ENCODE measurements at regions not wholly inside any gene's neighbourhood (a gene's known extent, or its start where the extent isn't known, plus 50 kb on each side); places are given as distances from the start of the nearest gene placed in this dataset.

- Histone ChIP-seq H2BK12ac (ENCODE audit: low read depth, low read length) (no peak overlapping the region), H3K56ac (replicated peaks; ENCODE audit: insufficient read length, low read depth, low read length) (no peak overlapping the region), H3K23me2 (ENCODE audit: low read depth, low read length) (no peaks in the 10 kb centered on the region), H2BK5ac (ENCODE audit: low read depth, low read length) (no peak overlapping the region), H3K27me3 (replicated peaks in 1 of 4; ENCODE audit: control insufficient read depth in 3 of 4, extremely low read depth in 1 of 4, insufficient read depth in 3 of 4, low read length in 3 of 4) (no peaks in the 10 kb centered on the region), H4K91ac (replicated peaks; ENCODE audit: insufficient read length, low read length) (no peak overlapping the region), H4K20me1 (replicated peaks in 1 of 2; ENCODE audit: control insufficient read depth in 1 of 2, insufficient read depth in 2 of 2, low read length in 2 of 2) (no peaks in the 10 kb centered on the region), H3K18ac (ENCODE audit: extremely low read depth, low read length) (no peak overlapping the region), H3K4me3 (ENCODE audit: extremely low read depth in 1 of 4, insufficient read depth in 2 of 4, low read depth in 3 of 4, low read length in 4 of 4) (no peak overlapping the region), H2BK120ac (replicated peaks; ENCODE audit: low read depth, low read length) (no peak overlapping the region), H4K8ac (ENCODE audit: extremely low read depth, insufficient read depth, low read length) (peak overlapping the region; percentile 3; the same call in 1 of the 2 replicates), H3K9ac (replicated peaks in 1 of 4; ENCODE audit: extremely low read depth in 1 of 4, low read depth in 3 of 4, low read length in 3 of 4) (no peak overlapping the region), H3K4ac (replicated peaks; ENCODE audit: insufficient read length, low read depth, low read length) (no peak overlapping the region), H3K4me2 (ENCODE audit: insufficient read depth in 1 of 2, low read depth in 2 of 2, low read length in 2 of 2) (no peak overlapping the region), H3K14ac (ENCODE audit: insufficient read length) (no peak overlapping the region), H3K9me3 (ENCODE audit: insufficient read depth in 2 of 2, low read depth in 1 of 2, low read length in 1 of 2) (no peaks in the 10 kb centered on the region; a peak in 1 of 4 replicates), H3K23ac (ENCODE audit: insufficient read length) (no peak overlapping the region), H3K36me3 (ENCODE audit: control insufficient read depth in 2 of 4, insufficient read depth in 4 of 4, low read length in 3 of 4) (no peaks in the 10 kb centered on the region), H4K5ac (ENCODE audit: insufficient read length, low read depth, low read length) (no peak overlapping the region), H3K79me2 (ENCODE audit: control insufficient read depth in 1 of 2, insufficient read depth in 2 of 2, low read length in 2 of 2) (no peaks in the 10 kb centered on the region), H2AK5ac (ENCODE audit: low read depth, low read length) (no peak overlapping the region), H3K4me1 (replicated peaks in 1 of 4; ENCODE audit: control insufficient read depth in 3 of 4, insufficient read depth in 4 of 4, low read length in 3 of 4) (no peaks in the 10 kb centered on the region), H2BK15ac (ENCODE audit: low read length) (no peak overlapping the region), H2AFZ (ENCODE audit: low read length) (no peak overlapping the region), H3K27ac (ENCODE audit: low read depth, low read length) (no peak overlapping the region), H2BK20ac (ENCODE audit: low read length) (no peak overlapping the region), H3K79me1 (ENCODE audit: low read depth, low read length) (no peaks in the 10 kb centered on the region)
- FAIRE-seq (no peak), DNase-seq (ENCODE audit: low read depth in 1 of 2, low spot score in 2 of 2) (no peak)
- 90% methylated on average over 14 of the region's 14 CpGs; no CpG with 5 or more reads in 1 of the 2 experiments for WGBS, 2 experiments (ENCODE audit: extremely low coverage in 1 of 2, insufficient coverage in 1 of 2, insufficient read length in 1 of 2, insufficient replicate concordance in 2 of 2, low coverage in 1 of 2, low lambda C conversion rate in 2 of 2, missing lambda C conversion rate in 1 of 2)
- POLR2A ChIA-PET (ENCODE audit: partially characterized antibody): no interaction called here
- TF ChIP-seq ATF2 (IDR thresholded peaks at IDR 0.05; ENCODE audit: low read length): no peak
- no peak for TF ChIP-seq CBX5 (IDR thresholded peaks at IDR 0.05; ENCODE audit: low read depth, low read length)
- no peak for TF ChIP-seq SIX5 (IDR thresholded peaks at IDR 0.05; ENCODE audit: low read depth, low read length)
- TF ChIP-seq ASH2L (IDR thresholded peaks at IDR 0.05; ENCODE audit: low read length): no peak
- CTCF ChIA-PET (ENCODE audit: partially characterized antibody): interaction anchor here (1.6 kb wide), 1 partner anchor 11 kb away, joined by 4 read pairs; no protein-coding TSS in a partner anchor
Measured at GRCh38 chr19:30144242-30144758, 202.3 kb downstream of the URI1 start.

Data from H1 (cell line).